AG10803 (cell line): ENCODE measurements at regions not wholly inside any gene's neighbourhood (a gene's known extent, or its start where the extent isn't known, plus 50 kb on each side); places are given as distances from the start of the nearest gene placed in this dataset.
"Not testable (repeated sequence)": the region's sequence is repeated elsewhere in the genome, so short reads cannot be mapped to it uniquely, and the experiment has no call there.

ENCODE experiments used
- DNase-seq: peaks from one replicate; pipeline ENCODE4 v3.0.0; 2010; ENCODE audit warnings: low read depth
- H3K4me3 ChIP-seq: 2 replicates; pipeline ENCODE4 v1.5.1; 2011; ENCODE audit warnings: mild to moderate bottlenecking, low read length, control low read depth
- TF ChIP-seq, protein P1 (sequence below): conservative IDR thresholded peaks from 2 replicates; pipeline ENCODE4 v1.5.1; 2011; ENCODE audit warnings: mild to moderate bottlenecking, low read length, control low read depth, inconsistent platforms

DNA sequence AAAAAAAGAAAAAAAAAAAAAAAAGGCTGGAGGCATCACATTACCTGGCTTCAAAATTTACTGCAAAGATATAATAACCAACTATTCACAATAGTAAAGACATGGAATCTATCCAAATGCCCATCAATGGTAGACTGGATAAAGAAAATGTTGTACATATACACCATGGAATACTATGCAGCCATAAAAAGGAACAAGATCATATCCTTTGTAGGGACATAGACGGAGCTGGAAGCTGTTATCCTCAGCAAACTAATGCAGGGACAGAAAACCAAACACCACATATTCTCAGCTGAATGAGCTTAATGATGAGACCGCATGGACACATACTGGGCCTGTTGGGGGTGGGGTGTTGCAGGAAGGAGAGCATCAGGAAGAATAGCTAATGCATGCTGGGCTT is 330.5 kb downstream of the SRGAP2C start:
- no peak overlapping the region for H3K4me3 ChIP-seq
- no peak for DNase-seq
- TF ChIP-seq, protein P1, sequence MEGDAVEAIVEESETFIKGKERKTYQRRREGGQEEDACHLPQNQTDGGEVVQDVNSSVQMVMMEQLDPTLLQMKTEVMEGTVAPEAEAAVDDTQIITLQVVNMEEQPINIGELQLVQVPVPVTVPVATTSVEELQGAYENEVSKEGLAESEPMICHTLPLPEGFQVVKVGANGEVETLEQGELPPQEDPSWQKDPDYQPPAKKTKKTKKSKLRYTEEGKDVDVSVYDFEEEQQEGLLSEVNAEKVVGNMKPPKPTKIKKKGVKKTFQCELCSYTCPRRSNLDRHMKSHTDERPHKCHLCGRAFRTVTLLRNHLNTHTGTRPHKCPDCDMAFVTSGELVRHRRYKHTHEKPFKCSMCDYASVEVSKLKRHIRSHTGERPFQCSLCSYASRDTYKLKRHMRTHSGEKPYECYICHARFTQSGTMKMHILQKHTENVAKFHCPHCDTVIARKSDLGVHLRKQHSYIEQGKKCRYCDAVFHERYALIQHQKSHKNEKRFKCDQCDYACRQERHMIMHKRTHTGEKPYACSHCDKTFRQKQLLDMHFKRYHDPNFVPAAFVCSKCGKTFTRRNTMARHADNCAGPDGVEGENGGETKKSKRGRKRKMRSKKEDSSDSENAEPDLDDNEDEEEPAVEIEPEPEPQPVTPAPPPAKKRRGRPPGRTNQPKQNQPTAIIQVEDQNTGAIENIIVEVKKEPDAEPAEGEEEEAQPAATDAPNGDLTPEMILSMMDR = no peak

DNA sequence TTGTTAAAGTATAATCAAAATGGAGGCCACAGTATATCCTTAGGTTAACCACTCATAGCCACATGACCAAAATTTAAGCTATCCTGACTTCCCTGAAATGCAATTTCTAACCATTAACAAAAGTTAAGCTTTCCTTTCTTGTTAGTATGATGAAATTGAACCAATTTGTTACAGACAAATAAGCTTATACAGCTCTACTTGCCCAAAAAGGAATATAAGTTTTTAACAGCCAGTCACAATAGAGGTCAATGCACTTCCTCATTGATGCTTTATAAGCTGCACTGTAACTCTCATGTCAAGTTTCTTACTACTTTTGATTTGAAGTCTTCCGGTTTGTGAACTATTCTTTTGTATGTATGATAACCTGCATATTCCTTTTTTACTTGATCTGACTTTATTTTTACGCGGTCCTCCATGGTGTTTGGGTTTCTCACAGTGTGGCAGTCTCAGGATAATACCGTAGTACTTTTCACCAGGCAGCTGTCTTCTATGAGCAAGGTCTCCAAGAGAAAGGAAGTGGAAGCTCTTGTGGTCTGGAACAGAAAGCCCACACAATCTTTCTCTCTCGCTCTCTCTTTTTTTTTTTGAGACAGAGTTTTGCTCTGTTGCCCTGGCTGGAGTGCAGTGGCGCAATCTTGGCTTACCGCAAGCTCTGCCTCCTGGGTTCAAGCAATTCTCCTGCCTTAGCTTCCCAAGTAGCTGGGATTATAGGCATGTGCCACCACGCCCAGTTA is 331.6 kb downstream of the SRGAP2C start:
- no peak overlapping the region for H3K4me3 ChIP-seq
- no peak for DNase-seq
- TF ChIP-seq, protein P1 = no peak

DNA sequence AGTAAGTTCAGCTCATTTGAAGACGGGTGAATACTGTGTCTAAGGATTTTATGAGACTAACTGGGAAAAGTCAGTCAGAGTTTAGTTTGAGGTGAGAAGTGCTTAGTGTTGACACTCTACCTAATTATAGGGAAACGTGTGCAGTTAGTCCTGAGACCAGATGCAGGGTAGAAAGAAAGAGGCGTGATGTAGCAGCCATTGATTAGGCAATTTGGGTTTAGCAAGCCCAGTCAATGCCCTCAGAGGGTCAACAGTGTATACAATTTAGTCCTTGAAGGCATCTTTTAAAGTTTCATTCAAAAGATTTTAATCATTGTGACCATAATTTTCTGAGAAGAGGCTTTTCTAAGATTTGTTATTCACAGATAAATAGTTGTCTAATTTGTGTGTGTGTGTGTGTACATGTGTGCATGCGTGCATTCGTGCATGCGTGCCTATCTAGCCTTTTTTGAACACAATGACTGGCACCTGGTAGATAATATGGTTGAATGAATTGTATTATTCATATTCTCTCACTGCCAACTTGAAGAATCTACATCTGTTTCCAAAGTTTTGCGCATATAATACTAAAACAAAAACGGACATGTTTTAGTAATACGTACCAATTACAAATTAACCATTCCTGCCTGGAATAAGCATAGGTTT is 332.9 kb downstream of the SRGAP2C start:
- no peak overlapping the region for H3K4me3 ChIP-seq

DNA sequence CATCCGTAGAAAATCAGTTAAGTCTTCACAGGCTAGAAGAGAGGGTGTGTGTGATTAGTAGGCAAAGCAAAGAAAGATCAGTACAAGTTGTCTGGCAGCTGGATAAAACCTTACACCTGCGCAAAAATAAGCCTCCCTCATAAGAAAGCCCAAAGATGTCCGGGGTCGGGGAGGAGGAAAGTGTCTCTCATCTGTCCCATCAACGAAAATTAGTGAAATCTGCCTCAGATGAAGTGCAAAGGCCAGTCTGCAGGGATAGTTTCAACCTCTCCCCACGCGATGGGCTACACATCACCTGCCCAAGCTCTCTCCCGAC is 333.9 kb downstream of the SRGAP2C start:
- no peak overlapping the region for H3K4me3 ChIP-seq
- DNase-seq = no peak
- TF ChIP-seq, protein P1 = no peak

More for the DNA sequence above, 332.9 kb downstream of the SRGAP2C start:
- TF ChIP-seq, protein P1 = no peak
- DNase-seq = no peak

DNA sequence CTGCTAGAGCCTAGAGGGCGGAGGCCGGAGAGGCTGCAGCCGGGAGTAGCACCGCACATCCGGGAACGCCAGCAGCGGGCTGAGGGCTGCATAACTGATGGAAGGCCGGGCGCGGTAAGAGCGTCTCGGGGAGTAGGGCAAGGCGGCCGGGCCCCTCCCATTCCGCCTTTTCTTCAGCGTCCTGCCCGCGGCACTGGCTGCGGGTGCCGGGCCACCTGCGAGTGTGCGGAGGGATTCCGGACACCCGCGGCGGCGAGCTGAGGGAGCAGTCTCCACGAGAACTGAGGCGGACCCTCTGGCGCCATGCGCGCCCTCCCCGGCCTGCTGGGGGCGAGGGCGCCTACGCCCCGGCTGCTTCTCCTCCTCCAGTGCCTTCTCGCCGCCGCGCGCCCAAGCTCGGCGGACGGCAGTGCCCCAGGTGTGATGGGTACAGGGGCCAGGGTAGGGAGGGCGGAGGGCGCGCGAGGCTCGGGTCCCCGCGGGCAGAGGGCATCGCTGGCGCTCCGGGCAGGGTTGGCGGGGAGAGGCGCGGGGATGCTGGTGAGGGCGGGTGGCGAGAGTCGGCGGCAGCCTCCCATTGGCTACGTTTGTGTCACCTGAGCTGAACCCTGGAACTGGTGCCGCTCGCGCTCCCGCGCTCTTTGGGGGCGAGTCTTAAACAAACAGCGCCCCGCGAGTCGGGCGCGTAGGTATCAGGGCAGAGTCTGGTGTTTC is 334.4 kb downstream of the SRGAP2C start:
- H3K4me3 ChIP-seq = no peak overlapping the region
- no peak for DNase-seq
- TF ChIP-seq, protein P1 = no peak

DNA sequence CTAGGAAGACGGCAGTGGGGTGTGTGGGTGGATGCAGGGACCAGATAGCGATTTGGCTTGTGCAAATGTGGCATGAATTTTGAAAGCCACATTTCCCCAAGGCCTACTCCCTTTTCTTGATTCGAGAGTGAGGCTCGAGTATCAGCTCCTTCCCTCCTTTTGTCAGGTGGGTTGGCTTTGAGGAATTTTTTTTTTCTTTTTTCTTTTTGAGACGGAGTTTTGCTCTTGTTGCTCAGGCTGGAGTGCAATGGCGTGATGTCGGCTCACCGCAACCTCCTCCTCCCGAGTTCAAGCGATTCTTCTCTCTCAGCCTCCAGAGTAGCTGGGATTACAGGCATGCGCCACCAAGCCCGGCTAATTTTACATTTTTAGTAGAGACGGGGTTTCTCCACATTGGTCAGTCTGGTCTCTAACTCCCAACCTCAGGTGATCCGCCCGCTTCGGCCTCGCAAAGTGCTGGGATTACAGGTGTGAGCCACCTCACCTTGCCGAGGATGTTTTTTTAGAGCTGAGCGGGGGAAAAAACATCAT is 335.0 kb downstream of the SRGAP2C start:
- not testable (repeated sequence) for H3K4me3 ChIP-seq, DNase-seq

DNA sequence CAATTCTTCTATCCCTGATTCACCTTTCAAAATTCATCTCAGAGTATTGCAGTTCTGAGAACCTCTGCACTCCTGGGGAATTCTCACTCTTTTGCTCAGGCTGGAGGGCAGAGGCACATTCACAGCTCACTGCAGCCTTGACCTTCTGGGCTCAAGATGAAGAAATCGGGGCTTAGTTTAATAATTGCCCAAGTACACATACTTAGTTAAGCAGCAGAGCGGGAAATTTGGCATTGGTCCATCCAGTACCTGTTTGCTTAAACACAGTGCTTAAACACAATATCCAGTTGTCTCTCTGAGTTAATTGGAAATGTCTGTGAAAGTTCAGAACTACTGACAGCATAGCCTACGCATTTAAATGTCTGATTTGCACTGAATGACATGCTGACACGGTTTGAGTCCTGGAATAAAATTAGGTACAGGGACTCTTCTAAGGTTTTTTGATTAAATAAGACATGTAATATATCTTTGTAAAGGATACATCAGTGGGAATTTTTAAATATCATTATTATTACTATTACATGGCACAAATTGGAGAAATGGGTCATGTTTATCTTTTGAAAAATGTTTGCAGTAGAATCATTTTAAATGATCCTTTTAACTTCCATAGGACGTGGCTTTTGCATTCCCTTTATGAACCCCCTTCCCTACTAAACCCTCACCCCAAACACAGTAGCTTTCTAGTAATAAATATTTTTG is 337.4 kb downstream of the SRGAP2C start:
- H3K4me3 ChIP-seq = no peak overlapping the region

DNA sequence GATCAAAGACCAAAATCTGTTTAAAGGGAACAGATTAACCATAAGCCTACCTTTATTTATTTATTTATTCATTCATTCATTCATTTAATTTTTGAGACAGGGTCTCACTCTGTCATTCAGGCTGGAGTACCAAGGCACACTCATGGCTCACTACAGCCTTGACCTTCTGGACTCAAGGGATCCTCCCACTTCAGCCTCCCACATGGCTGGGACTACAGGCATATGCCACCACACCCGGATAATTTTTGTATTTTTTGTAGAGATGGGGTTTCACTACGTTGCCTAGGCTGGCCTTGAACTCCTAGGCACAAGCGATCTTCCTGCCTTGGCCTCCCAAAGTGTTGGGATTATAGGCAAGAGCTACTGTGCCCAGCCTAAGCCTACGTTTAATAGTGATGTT is 338.3 kb downstream of the SRGAP2C start:
- not testable (repeated sequence) for DNase-seq, H3K4me3 ChIP-seq

More for the DNA sequence above, 337.4 kb downstream of the SRGAP2C start:
- DNase-seq = no peak
- TF ChIP-seq, protein P1 = no peak
